WTC11 (cell line): ENCODE measurements at regions not wholly inside any gene's neighbourhood (a gene's known extent, or its start where the extent isn't known, plus 50 kb on each side); places are given as distances from the start of the nearest gene placed in this dataset.

Experiments
- ATF1 ChIP-seq: sonication (generic); formaldehyde crosslinking; IDR thresholded peaks from 2 replicates; pipeline ENCODE4 v1.8.1; 2023; ENCODE audit warnings: mild to moderate bottlenecking, moderate library complexity, missing genetic modification reagents
- CREB1 ChIP-seq: sonication (generic); formaldehyde crosslinking; IDR thresholded peaks from 2 replicates; pipeline ENCODE4 v1.8.0; 2023; ENCODE audit warnings: mild to moderate bottlenecking, missing genetic modification reagents
- SP1 ChIP-seq: sonication (generic); formaldehyde crosslinking; conservative IDR thresholded peaks from 2 replicates; pipeline ENCODE4 v1.8.1; 2022; ENCODE audit warnings: missing genetic modification reagents
- TCF7 ChIP-seq: sonication (generic); formaldehyde crosslinking; IDR thresholded peaks from 2 replicates; pipeline ENCODE4 v1.8.0; 2022; ENCODE audit warnings: mild to moderate bottlenecking, low read depth, missing genetic modification reagents, moderate library complexity
- ZNF219 ChIP-seq: sonication (generic); formaldehyde crosslinking; IDR thresholded peaks from 2 replicates; pipeline ENCODE4 v1.8.0; 2023; ENCODE audit warnings: missing genetic modification reagents, mild to moderate bottlenecking, borderline replicate concordance
- TF ChIP-seq, protein P1 (sequence below): fragments of 200-600 bp; IDR thresholded peaks from 2 replicates; pipeline ENCODE4 v1.8.0; 2022; ENCODE audit warnings: antibody characterized with exemption
- TF ChIP-seq, protein P2 (sequence below): sonication (generic); formaldehyde crosslinking; IDR thresholded peaks from 2 replicates; pipeline ENCODE4 v1.8.1; 2023; ENCODE audit warnings: mild to moderate bottlenecking, missing genetic modification reagents, moderate library complexity
- TF ChIP-seq, protein P3 (sequence below): sonication (generic); formaldehyde crosslinking; IDR thresholded peaks from 2 replicates; pipeline ENCODE4 v1.8.1; 2023; ENCODE audit warnings: mild to moderate bottlenecking, missing genetic modification reagents
- TF ChIP-seq, protein P4 (sequence below): sonication (generic); formaldehyde crosslinking; conservative IDR thresholded peaks from 2 replicates; pipeline ENCODE4 v1.8.1; 2023; ENCODE audit warnings: mild to moderate bottlenecking, low read depth, missing genetic modification reagents, moderate library complexity
- TF ChIP-seq, protein P5 (sequence below): sonication (generic); formaldehyde crosslinking; IDR thresholded peaks from 2 replicates; pipeline ENCODE4 v1.8.0; 2023; ENCODE audit warnings: missing genetic modification reagents
- TF ChIP-seq, protein P6 (sequence below): sonication (generic); formaldehyde crosslinking; IDR thresholded peaks from 2 replicates; pipeline ENCODE4 v1.8.1; 2023; ENCODE audit warnings: mild to moderate bottlenecking, missing genetic modification reagents
- TF ChIP-seq, protein P7 (sequence below): sonication (generic); formaldehyde crosslinking; IDR thresholded peaks from 2 replicates; pipeline ENCODE4 v1.8.0; 2022; ENCODE audit warnings: mild to moderate bottlenecking, missing genetic modification reagents
- TF ChIP-seq, protein P8 (sequence below): sonication (generic); formaldehyde crosslinking; IDR thresholded peaks from 2 replicates; pipeline ENCODE4 v1.8.0; 2022; ENCODE audit warnings: mild to moderate bottlenecking, missing genetic modification reagents
- TF ChIP-seq, protein P9 (sequence below): fragments of 250-450 bp; sonication (Bioruptor Pico); conservative IDR thresholded peaks from 2 replicates; pipeline ENCODE4 v1.9.0; 2021; ENCODE audit warnings: mild to moderate bottlenecking

DNA sequence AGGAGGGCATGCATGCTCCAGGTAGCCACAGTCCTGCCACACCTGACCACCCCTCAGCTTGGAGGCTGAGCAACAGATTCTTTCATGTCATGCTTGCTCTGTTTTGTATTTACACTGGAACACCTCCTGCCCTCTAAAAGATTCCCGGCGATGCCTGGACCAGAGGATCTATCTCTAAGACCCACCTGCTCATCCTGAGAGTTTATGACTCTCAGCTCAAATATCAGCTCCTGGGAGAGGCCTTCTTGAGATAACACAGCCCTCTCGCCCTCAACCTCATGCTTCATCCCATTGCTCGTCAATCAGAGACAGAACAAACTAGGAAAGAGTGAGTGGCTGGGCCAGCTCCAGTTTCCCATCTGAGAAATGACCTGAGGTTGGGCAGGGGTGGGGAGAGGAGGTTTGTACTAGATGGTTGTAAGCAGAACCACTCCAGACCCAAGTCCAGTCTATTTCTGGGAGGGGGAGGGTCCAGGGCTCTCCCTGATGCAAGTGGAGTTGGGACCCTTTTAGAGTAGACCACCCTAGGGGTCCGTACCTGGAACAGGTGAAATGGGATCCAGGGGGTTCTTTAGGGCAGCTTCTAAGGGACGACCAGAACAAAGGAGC, 524.5 kb downstream of the MATN1 start:
- TF ChIP-seq, protein P1, sequence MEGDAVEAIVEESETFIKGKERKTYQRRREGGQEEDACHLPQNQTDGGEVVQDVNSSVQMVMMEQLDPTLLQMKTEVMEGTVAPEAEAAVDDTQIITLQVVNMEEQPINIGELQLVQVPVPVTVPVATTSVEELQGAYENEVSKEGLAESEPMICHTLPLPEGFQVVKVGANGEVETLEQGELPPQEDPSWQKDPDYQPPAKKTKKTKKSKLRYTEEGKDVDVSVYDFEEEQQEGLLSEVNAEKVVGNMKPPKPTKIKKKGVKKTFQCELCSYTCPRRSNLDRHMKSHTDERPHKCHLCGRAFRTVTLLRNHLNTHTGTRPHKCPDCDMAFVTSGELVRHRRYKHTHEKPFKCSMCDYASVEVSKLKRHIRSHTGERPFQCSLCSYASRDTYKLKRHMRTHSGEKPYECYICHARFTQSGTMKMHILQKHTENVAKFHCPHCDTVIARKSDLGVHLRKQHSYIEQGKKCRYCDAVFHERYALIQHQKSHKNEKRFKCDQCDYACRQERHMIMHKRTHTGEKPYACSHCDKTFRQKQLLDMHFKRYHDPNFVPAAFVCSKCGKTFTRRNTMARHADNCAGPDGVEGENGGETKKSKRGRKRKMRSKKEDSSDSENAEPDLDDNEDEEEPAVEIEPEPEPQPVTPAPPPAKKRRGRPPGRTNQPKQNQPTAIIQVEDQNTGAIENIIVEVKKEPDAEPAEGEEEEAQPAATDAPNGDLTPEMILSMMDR: no peak
- TF ChIP-seq, protein P2, sequence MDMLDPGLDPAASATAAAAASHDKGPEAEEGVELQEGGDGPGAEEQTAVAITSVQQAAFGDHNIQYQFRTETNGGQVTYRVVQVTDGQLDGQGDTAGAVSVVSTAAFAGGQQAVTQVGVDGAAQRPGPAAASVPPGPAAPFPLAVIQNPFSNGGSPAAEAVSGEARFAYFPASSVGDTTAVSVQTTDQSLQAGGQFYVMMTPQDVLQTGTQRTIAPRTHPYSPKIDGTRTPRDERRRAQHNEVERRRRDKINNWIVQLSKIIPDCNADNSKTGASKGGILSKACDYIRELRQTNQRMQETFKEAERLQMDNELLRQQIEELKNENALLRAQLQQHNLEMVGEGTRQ (CRISPR knock-in tag): no peak
- TF ChIP-seq, protein P3, sequence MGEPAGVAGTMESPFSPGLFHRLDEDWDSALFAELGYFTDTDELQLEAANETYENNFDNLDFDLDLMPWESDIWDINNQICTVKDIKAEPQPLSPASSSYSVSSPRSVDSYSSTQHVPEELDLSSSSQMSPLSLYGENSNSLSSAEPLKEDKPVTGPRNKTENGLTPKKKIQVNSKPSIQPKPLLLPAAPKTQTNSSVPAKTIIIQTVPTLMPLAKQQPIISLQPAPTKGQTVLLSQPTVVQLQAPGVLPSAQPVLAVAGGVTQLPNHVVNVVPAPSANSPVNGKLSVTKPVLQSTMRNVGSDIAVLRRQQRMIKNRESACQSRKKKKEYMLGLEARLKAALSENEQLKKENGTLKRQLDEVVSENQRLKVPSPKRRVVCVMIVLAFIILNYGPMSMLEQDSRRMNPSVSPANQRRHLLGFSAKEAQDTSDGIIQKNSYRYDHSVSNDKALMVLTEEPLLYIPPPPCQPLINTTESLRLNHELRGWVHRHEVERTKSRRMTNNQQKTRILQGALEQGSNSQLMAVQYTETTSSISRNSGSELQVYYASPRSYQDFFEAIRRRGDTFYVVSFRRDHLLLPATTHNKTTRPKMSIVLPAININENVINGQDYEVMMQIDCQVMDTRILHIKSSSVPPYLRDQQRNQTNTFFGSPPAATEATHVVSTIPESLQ (CRISPR knock-in tag): no peak
- TF ChIP-seq, protein P4, sequence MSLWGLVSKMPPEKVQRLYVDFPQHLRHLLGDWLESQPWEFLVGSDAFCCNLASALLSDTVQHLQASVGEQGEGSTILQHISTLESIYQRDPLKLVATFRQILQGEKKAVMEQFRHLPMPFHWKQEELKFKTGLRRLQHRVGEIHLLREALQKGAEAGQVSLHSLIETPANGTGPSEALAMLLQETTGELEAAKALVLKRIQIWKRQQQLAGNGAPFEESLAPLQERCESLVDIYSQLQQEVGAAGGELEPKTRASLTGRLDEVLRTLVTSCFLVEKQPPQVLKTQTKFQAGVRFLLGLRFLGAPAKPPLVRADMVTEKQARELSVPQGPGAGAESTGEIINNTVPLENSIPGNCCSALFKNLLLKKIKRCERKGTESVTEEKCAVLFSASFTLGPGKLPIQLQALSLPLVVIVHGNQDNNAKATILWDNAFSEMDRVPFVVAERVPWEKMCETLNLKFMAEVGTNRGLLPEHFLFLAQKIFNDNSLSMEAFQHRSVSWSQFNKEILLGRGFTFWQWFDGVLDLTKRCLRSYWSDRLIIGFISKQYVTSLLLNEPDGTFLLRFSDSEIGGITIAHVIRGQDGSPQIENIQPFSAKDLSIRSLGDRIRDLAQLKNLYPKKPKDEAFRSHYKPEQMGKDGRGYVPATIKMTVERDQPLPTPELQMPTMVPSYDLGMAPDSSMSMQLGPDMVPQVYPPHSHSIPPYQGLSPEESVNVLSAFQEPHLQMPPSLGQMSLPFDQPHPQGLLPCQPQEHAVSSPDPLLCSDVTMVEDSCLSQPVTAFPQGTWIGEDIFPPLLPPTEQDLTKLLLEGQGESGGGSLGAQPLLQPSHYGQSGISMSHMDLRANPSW (CRISPR knock-in tag): no peak
- TF ChIP-seq SP1 (CRISPR knock-in tag): no peak
- no peak for TF ChIP-seq CREB1 (CRISPR knock-in tag)
- TF ChIP-seq ATF1: no peak
- TF ChIP-seq, protein P5, sequence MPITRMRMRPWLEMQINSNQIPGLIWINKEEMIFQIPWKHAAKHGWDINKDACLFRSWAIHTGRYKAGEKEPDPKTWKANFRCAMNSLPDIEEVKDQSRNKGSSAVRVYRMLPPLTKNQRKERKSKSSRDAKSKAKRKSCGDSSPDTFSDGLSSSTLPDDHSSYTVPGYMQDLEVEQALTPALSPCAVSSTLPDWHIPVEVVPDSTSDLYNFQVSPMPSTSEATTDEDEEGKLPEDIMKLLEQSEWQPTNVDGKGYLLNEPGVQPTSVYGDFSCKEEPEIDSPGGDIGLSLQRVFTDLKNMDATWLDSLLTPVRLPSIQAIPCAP (CRISPR knock-in tag): no peak
- TF ChIP-seq, protein P6, sequence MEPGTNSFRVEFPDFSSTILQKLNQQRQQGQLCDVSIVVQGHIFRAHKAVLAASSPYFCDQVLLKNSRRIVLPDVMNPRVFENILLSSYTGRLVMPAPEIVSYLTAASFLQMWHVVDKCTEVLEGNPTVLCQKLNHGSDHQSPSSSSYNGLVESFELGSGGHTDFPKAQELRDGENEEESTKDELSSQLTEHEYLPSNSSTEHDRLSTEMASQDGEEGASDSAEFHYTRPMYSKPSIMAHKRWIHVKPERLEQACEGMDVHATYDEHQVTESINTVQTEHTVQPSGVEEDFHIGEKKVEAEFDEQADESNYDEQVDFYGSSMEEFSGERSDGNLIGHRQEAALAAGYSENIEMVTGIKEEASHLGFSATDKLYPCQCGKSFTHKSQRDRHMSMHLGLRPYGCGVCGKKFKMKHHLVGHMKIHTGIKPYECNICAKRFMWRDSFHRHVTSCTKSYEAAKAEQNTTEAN: no peak
- TF ChIP-seq, protein P7, sequence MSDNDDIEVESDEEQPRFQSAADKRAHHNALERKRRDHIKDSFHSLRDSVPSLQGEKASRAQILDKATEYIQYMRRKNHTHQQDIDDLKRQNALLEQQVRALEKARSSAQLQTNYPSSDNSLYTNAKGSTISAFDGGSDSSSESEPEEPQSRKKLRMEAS (CRISPR knock-in tag): no peak
- TF ChIP-seq ZNF219 (CRISPR knock-in tag): no peak
- TF ChIP-seq, protein P8, sequence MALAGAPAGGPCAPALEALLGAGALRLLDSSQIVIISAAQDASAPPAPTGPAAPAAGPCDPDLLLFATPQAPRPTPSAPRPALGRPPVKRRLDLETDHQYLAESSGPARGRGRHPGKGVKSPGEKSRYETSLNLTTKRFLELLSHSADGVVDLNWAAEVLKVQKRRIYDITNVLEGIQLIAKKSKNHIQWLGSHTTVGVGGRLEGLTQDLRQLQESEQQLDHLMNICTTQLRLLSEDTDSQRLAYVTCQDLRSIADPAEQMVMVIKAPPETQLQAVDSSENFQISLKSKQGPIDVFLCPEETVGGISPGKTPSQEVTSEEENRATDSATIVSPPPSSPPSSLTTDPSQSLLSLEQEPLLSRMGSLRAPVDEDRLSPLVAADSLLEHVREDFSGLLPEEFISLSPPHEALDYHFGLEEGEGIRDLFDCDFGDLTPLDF (CRISPR knock-in tag): no peak
- TF ChIP-seq TCF7 (CRISPR knock-in tag): no peak
- TF ChIP-seq, protein P9, sequence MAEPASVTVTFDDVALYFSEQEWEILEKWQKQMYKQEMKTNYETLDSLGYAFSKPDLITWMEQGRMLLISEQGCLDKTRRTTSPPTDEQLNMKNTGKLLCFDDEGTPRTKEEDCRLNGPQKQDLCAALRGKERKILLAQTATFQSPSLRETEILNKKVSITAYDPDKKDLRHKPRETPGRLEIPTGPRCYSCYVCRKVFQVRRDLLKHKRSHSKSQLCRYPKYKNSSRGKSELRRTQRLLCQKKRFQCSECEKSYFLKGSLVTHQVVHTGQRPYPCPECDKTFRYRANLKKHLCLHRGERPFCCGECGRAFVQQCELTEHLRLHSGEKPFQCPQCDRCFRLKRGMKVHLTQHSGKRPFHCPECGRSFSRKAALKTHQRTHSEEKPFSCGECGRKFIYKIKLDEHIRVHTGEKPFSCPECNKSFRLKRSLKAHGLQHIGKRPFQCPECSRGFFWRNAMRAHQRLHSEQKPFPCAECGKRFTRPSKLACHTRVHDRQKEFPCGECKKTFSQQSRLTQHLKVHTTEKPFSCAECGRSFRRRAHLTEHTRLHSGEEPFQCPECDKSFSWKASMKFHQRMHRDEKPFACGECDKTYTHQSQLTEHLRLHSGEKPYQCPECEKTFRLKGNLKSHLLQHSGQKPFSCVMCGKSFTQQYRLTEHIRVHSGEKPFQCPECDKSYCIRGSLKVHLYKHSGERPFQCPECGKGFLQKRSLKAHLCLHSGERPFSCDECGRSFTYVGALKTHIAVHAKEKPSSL (CRISPR knock-in tag): no peak
